SIG-M5 treated with dmso at 0.1 percent for 504 hours (cell line): ENCODE measurements at regions not wholly inside any gene's neighbourhood (a gene's known extent, or its start where the extent isn't known, plus 50 kb on each side); places are given as distances from the start of the nearest gene placed in this dataset.

Experiments
- DNase-seq: peaks from one replicate; lab custom pipeline; 2025; ENCODE audit not compliant: unreplicated experiment; lab: John Stamatoyannopoulos, UW

GRCh38 chr5:57824047-57824446 lies 341.4 kb upstream of the ACTBL2 start:
- no peak for DNase-seq

DNA sequence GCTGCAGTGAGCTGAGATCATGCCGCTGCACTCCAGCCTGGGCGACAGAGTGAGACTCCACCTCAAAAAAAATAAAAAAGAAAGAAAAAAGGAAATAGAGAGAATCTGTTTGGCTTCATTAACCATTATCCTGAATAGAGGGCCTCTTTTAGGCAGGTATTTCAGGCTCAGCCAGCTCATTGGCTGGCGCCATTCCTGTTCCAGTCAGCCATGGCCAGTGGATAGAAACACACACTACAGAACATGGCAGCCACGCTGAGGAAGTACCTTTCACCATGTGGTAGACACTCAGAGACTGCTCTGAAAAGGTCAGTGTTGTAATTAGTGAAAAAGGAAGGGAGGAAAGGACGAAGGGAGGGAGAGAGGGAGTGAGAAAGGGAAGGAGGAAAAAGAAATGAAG lies 340.0 kb upstream of the ACTBL2 start:
- no peak for DNase-seq

GRCh38 chr5:57818397-57818796 lies 335.8 kb upstream of the ACTBL2 start:
- DNase-seq = no peak

- no peak for DNase-seq
Observed at GRCh38 chr5:57817924-57818323, 335.3 kb upstream of the ACTBL2 start.

DNA sequence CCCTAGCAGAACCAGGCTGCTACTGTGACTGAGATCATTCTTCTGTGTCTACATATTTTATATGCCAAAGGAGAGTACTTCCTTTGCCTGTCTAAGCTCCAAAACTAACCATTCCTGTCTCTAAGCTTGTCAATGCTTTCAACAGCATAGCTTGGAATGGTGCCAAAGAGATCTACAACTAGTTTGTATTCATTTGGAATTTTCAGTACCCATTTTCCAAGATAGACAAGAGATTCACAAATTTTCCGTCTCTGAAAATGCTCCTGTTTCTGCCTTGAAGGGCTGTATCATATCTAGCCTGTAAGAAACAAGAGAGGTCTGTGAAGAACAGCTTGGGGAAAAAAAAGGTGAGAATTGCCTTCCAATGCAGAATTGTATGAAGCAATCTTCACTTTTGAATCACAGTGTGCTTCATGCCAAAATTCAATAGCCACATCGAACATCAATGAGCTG lies 334.4 kb upstream of the ACTBL2 start:
- DNase-seq = no peak

- DNase-seq = no peak
Observed at GRCh38 chr5:57816108-57816507, 333.5 kb upstream of the ACTBL2 start.

GRCh38 chr5:57805732-57806131 lies 323.1 kb upstream of the ACTBL2 start:
- no peak for DNase-seq

DNA sequence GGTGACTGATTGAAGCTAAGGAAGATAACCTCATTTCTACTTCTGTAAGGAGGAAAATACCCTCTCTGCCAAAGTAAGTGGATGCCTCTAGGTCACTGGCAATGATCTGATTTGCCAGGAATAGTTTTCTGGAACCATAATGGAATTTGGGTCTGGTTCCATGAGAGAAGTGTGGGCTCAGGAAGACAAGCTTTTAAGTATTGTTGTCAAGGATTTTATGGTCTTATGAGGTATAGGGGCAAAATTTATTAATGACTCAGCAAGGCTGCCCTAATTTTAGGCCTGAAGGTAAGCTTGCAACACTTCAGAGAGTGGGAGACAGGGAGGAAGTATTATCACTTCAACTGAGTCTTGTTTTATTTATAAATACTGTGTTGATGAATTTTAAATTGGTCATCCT lies 322.6 kb upstream of the ACTBL2 start:
- no peak for DNase-seq

DNA sequence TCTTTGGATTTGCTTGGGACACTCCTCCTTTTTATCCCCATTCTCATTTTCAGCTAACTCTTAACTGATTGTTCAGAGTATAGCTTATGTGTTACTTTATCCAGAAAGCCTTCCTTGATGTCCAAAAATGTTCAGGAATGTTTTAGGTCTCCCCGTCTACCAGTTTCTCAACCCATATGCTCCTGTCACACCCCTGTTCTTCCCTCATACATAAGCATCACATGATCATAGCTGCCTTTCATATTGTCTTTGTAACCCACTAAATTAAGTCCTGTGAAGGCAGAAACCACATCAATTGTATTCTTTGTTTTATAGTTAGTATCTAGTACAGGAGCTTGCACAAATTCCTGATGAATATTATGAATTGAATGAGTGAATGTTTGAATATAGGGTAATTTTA lies 321.9 kb upstream of the ACTBL2 start:
- DNase-seq = no peak

GRCh38 chr5:57804007-57804444 lies 321.4 kb upstream of the ACTBL2 start:
- DNase-seq = no peak

DNA sequence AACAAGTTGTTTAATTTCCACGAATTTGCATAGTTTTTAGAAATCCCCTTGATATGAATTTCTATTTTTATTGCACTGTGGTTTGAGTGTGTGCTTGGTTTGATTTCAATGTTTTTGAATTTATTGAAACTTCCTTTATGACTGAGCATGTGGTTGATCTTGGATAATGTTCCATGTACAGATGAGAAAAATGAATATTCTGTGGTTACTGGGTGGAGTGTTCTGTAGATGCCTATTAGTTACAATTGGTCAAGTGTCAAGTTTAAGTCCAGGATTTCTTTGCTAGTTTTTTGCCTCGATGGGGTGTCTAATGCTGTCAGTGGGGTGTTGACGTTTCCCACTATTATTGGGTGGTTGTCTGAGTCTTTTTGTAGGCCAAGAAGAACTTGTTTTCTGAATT lies 319.5 kb upstream of the ACTBL2 start:
- DNase-seq = no peak

DNA sequence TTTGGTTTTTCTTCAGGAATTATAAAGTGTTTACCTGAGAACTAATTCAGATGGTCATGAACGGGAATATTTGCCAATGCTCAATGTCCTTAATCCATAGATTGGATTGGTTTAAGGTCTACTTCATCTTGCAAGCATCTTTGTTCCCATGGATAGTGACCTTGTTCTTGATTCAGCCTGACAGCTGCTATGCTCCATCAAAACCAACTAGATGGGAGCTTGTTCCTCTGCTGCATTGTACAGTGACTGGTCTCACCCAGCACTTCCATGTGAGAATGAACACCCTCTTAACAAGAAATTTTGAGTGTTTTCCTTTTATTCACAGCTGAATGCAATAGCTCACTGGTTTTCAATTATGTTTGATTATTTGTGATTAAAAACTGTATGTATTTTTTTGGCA lies 312.6 kb upstream of the ACTBL2 start:
- DNase-seq = no peak

DNA sequence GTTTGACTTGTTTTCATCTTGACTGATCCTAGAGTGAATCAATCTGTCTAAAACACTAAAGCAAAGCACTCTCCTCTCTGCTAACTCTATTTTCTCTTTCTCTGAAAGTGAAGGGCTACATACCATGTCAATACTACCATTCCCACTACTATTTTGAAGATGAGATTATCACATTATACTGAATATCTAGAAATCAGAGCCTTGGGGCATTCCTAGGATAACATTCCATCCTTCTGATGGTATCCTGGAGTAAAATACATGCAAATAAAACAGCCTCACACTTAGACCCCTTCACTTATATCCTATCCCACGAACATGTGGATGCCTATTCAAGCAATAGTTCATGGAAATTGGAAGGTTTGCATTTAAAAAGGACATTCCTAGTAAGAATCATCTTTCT lies 309.3 kb upstream of the ACTBL2 start:
- DNase-seq = no peak

- no peak for DNase-seq
Observed at GRCh38 chr5:57785946-57786345, 303.3 kb upstream of the ACTBL2 start.

DNA sequence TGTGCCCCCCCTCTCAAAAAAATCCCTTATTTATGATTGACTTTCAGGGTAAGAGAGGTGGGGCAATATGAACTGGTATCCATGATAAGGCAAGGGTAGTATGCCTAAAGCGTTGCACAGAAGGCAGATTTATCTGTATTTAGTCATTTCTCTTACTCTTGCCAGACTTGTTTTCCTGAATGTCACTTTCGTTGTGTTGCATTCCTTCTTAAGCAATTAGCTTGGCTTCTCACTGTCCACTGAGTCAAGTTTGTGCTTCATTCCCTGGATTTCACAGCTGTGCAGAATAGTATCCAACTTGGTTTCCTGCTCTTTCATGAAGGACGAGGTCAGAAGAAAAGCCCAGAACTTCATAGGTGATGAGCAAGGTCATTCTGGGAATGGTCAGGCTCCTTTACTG lies 301.5 kb upstream of the ACTBL2 start:
- no peak for DNase-seq

DNA sequence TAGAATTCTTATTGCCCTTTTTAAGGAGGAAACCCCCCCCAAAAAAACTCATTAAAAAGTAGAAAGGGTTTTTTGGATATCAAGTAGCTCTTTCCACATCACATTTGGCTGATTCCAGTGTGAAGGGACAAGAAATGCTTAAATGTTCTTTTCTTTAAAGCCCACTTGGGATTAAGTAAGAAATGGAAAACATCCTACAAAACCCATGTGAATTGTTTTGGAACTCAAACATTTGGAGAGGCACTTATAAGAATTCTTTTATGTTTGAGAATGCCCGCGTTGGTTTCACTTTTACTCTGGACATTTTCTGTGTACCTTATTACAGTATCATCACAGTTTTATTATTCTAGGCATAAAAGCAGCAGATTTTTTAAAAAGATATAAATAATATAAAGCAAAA lies 301.1 kb upstream of the ACTBL2 start:
- no peak for DNase-seq

GRCh38 chr5:57780961-57781325 lies 298.3 kb upstream of the ACTBL2 start:
- DNase-seq = no peak

GRCh38 chr5:57780306-57780960 lies 297.8 kb upstream of the ACTBL2 start:
- no peak for DNase-seq

GRCh38 chr5:57779383-57780223 lies 297.0 kb upstream of the ACTBL2 start:
- DNase-seq = peak; percentile 40

DNA sequence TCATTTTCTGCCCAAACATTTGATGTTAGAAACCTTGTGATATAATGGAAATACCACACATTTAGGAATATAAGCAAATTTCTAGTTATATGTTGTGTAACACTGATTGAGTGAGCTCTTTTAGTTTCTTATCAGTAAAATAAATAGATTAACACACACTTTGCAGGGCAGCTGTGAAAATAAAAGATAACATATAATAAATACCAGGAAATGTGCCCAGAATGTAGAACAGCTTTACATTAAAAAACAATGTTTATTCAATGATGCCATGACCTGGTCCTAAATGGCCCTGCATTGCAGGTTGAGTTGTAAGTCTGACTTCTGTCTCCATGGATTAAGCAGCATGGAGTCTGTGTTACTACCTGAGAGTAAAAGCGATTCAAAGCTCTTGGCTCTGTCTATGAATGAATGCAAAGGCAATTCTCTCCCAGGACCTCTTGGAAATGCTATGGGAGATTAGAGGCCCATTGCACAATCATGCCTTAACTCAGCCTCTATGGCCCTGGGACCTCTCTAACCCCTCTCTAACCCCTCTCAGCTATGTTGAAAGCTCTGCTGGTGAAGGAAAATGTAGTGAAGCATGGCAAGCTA lies 296.0 kb upstream of the ACTBL2 start:
- DNase-seq = no peak

DNA sequence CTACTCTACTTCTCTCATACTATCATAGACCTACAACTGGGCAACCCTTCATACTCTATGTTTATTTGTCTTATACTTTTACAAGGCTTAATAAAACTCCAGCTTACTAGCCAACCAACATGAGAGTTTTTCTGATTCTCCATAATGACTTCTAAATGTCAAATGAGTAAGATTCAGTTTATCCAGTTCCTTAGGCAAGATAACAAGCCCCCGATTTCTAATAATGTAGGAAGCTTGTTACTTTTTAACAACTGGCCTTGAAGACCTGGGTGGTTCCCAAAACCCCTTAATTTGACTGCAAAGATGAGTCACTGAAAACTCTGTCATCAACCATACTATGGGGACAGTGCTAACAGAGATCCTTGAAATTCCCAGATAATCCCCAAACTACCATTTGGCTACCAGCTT lies 294.6 kb upstream of the ACTBL2 start:
- DNase-seq = no peak

- no peak for DNase-seq
Observed at GRCh38 chr5:57776035-57776434, 293.4 kb upstream of the ACTBL2 start.
